ENCODE measurements at regions not wholly inside any gene's neighbourhood (a gene's known extent, or its start where the extent isn't known, plus 50 kb on each side); places are given as distances from the start of the nearest gene placed in this dataset.

- ChIA-PET CTCF (no interaction called here), POLR2A (no interaction called here)
- TF ChIP-seq SIN3A (IDR thresholded peaks at IDR 0.05; ENCODE audit: borderline replicate concordance, insufficient read depth, low read depth, low read length) (no peak), TCF7L2 (IDR thresholded peaks at IDR 0.05; ENCODE audit: low read depth, low read length) (no peak), POLR2AphosphoS5 (IDR thresholded peaks at IDR 0.05; ENCODE audit: low read depth, low read length) (no peak), CTCF (IDR thresholded peaks at IDR 0.05) (no peak), REST (IDR thresholded peaks at IDR 0.05; ENCODE audit: insufficient read depth in 1 of 2, low read depth in 2 of 2, low read length in 1 of 2) (no peak)
- intact Hi-C loops (cut with micrococcal nuclease; ENCODE audit: unreplicated experiment) (no loop called here), in situ Hi-C loops (cut with HindIII; ENCODE audit: low pct_unique_long_range_greater_than_20kb, low sequenced_read_pairs) (no loop called here)
- Histone ChIP-seq H3K27me3 (ENCODE audit: control insufficient read depth, insufficient read depth, low read length) (no peaks in the 10 kb centered on the region), H3K4me3 (ENCODE audit: low read depth in 2 of 2, low read length in 2 of 2) (no peak overlapping the region), H3K27ac (ENCODE audit: low read length) (no peak overlapping the region), H3K36me3 (ENCODE audit: control insufficient read depth, insufficient read depth, low read length) (no peaks in the 10 kb centered on the region), H3K4me1 (ENCODE audit: control insufficient read depth, insufficient read depth, low read length) (no peaks in the 10 kb centered on the region), H3K9me3 (ENCODE audit: control insufficient read depth, insufficient read depth, low read depth, low read length) (no peaks in the 10 kb centered on the region)
- no peak for DNase-seq (ENCODE audit: low read depth, low spot score)
- BruUV-seq (replicated peaks), result no TSS peak
- no peak for ATAC-seq
Measured at GRCh38 chr2:209305746-209306196, 118.1 kb upstream of the MAP2 start.

- no peaks in the 10 kb centered on the region for H3K36me3 ChIP-seq (ENCODE audit: control insufficient read depth, insufficient read depth, low read length)
- no TSS peak for BruUV-seq (replicated peaks)
- DNase-seq (ENCODE audit: low read depth, low spot score), result no peak
- H3K27ac ChIP-seq (ENCODE audit: low read length), result no peak overlapping the region
- intact Hi-C loops (cut with micrococcal nuclease; ENCODE audit: unreplicated experiment), result no loop called here
- no peak for ATAC-seq
- in situ Hi-C loops (cut with HindIII; ENCODE audit: low pct_unique_long_range_greater_than_20kb, low sequenced_read_pairs), result no loop called here
- ChIA-PET CTCF (no interaction called here), POLR2A (no interaction called here)
- H3K27me3 ChIP-seq (ENCODE audit: control insufficient read depth, insufficient read depth, low read length), result peaks cover 3% of the 10 kb centered on the region; the same call in 1 of the 2 replicates
- no peaks in the 10 kb centered on the region for H3K4me1 ChIP-seq (ENCODE audit: control insufficient read depth, insufficient read depth, low read length)
- TF ChIP-seq REST (IDR thresholded peaks at IDR 0.05; ENCODE audit: insufficient read depth in 1 of 2, low read depth in 2 of 2, low read length in 1 of 2) (no peak), POLR2AphosphoS5 (IDR thresholded peaks at IDR 0.05; ENCODE audit: low read depth, low read length) (no peak), CTCF (IDR thresholded peaks at IDR 0.05) (no peak), SIN3A (IDR thresholded peaks at IDR 0.05; ENCODE audit: borderline replicate concordance, insufficient read depth, low read depth, low read length) (no peak), TCF7L2 (IDR thresholded peaks at IDR 0.05; ENCODE audit: low read depth, low read length) (no peak)
- no peak overlapping the region for H3K4me3 ChIP-seq (ENCODE audit: low read depth in 2 of 2, low read length in 2 of 2)
- H3K9me3 ChIP-seq (ENCODE audit: control insufficient read depth, insufficient read depth, low read depth, low read length), result no peaks in the 10 kb centered on the region
Measured at GRCh38 chr2:209307161-209308001, 116.5 kb upstream of the MAP2 start.
